B cell (primary cell): ENCODE measurements at regions not wholly inside any gene's neighbourhood (a gene's known extent, or its start where the extent isn't known, plus 50 kb on each side); places are given as distances from the start of the nearest gene placed in this dataset.

Experiments used
- ATAC-seq: fragments of 200-7000 bp; cut with Tn5 transposase; one replicate; pipeline ENCODE4 v1.10.0; 2021; ENCODE audit warnings: low read depth, mild to moderate bottlenecking, moderate number of reproducible peaks, moderate library complexity
- CTCF ChIA-PET: fragments of 350-600 bp; sonication (Branson Sonifier 250); formaldehyde crosslinking; loops from one replicate; lab custom pipeline; 2021; ENCODE audit warnings: antibody characterized with exemption, inconsistent platforms; lab: Charles Lee
- POLR2A ChIA-PET: fragments of 350-600 bp; sonication (Branson Sonifier 250); formaldehyde crosslinking; loops from one replicate; lab custom pipeline; 2021; ENCODE audit warnings: antibody characterized with exemption; lab: Charles Lee
- DNase-seq: peaks from one replicate; pipeline ENCODE4 v3.0.0; 2013
- H2AFZ ChIP-seq: 2 replicates; pipeline ENCODE4 v1.6.1; 2012; ENCODE audit warnings: mild to moderate bottlenecking, low read depth, low read length; ENCODE audit not compliant: insufficient read depth, poor library complexity, severe bottlenecking
- H3K27ac ChIP-seq, 2 donors: 1 replicate in 1 of 2; 2 replicates in 1 of 2; pipeline ENCODE4 v1.5.1; 2012 to 2013; ENCODE audit warnings: low read length in 2 of 2, mild to moderate bottlenecking in 2 of 2, moderate library complexity in 1 of 2
- H3K27me3 ChIP-seq, 4 experiments: fragments of 200-600 bp in 1 of 4; sonication (generic) in 1 of 4; replicated peaks in 1 of 4; 1 replicate in 2 of 4; 2 replicates in 2 of 4; pipeline versions ENCODE4 v1.6.1 to v1.7.0; 2013 to 2016; ENCODE audit warnings: low read length in 3 of 4, mild to moderate bottlenecking in 2 of 4, mixed read lengths in 1 of 4, moderate library complexity in 1 of 4; ENCODE audit not compliant: insufficient read depth in 4 of 4, control insufficient read depth in 3 of 4; ENCODE audit errors: control extremely low read depth in 1 of 4
- H3K36me3 ChIP-seq, 2 experiments: replicated peaks in 1 of 2; 1 replicate in 1 of 2; 2 replicates in 1 of 2; pipeline versions ENCODE4 v1.6.1 to v1.7.1; 2013; ENCODE audit warnings: low read length in 1 of 2; ENCODE audit not compliant: insufficient read depth in 2 of 2, control insufficient read depth in 1 of 2; ENCODE audit errors: control extremely low read depth in 1 of 2, extremely low read depth in 1 of 2
- H3K4me1 ChIP-seq, 2 donors: fragments of 200-600 bp in 1 of 2; sonication (generic) in 1 of 2; 1 replicate in 1 of 2; 2 replicates in 1 of 2; pipeline versions ENCODE4 v1.5.1 to v1.6.1; 2013 to 2017; ENCODE audit warnings: low read length in 2 of 2; ENCODE audit not compliant: control insufficient read depth in 2 of 2, insufficient read depth in 2 of 2
- H3K4me2 ChIP-seq: replicated peaks from 2 replicates; pipeline ENCODE3; 2012; ENCODE audit warnings: mild to moderate bottlenecking, low read depth, low read length; ENCODE audit not compliant: poor library complexity, severe bottlenecking
- H3K4me3 ChIP-seq, 5 experiments: fragments of 200-600 bp in 1 of 5; sonication (generic) in 1 of 5; 1 replicate in 3 of 5; 2 replicates in 2 of 5; pipeline versions ENCODE4 v1.5.1 to v1.7.0; 2011 to 2016; ENCODE audit warnings: low read length in 4 of 5, mild to moderate bottlenecking in 4 of 5, low read depth in 2 of 5, control low read depth in 1 of 5, moderate library complexity in 1 of 5; ENCODE audit not compliant: insufficient read depth in 1 of 5; ENCODE audit errors: control extremely low read depth in 1 of 5, extremely low read depth in 1 of 5
- H3K79me2 ChIP-seq: fragments of 200-600 bp; sonication (generic); one replicate; pipeline ENCODE4 v1.6.0; 2016; ENCODE audit warnings: low read length; ENCODE audit not compliant: control insufficient read depth, insufficient read depth
- H3K9ac ChIP-seq: fragments of 200-600 bp; sonication (generic); 2 replicates; pipeline ENCODE4 v1.6.1; 2017; ENCODE audit warnings: mild to moderate bottlenecking, low read length, moderate library complexity
- H3K9me3 ChIP-seq, 3 donors: one replicate each; pipeline versions ENCODE4 v1.6.1 to v1.7.1; 2013; ENCODE audit warnings: low read length in 2 of 3; ENCODE audit not compliant: control insufficient read depth in 2 of 3, insufficient read depth in 1 of 3; ENCODE audit errors: control extremely low read depth in 1 of 3
- H4K20me1 ChIP-seq: 2 replicates; pipeline ENCODE4 v1.6.0; 2012; ENCODE audit warnings: mild to moderate bottlenecking, low read length; ENCODE audit not compliant: insufficient read depth, control insufficient read depth, poor library complexity, severe bottlenecking
- H3K27ac Mint-ChIP-seq: one replicate; pipeline ENCODE4 v1.8.0; 2021; ENCODE audit warnings: mixed read lengths
- H3K27me3 Mint-ChIP-seq: one replicate; pipeline ENCODE4 v1.8.0; 2021; ENCODE audit warnings: mixed read lengths
- H3K4me1 Mint-ChIP-seq: one replicate; pipeline ENCODE4 v1.8.0; 2021; ENCODE audit warnings: mixed read lengths
- H3K4me3 Mint-ChIP-seq: one replicate; pipeline ENCODE4 v1.8.0; 2021; ENCODE audit warnings: mixed read lengths
- H3K9me3 Mint-ChIP-seq: one replicate; pipeline ENCODE4 v1.8.0; 2022; ENCODE audit warnings: mixed read lengths; ENCODE audit not compliant: insufficient read depth
- EZH2 ChIP-seq: IDR thresholded peaks from 2 replicates; pipeline ENCODE4 v1.6.1; 2012; ENCODE audit warnings: borderline replicate concordance, low read depth, mild to moderate bottlenecking, moderate library complexity, low read length; ENCODE audit not compliant: insufficient read depth, poor library complexity, severe bottlenecking
- WGBS: methylation state at CpG from one replicate; pipeline ENCODE4 v1.1.5; 2013; ENCODE audit warnings: missing lambda C conversion rate; ENCODE audit not compliant: insufficient coverage; 5-methylcytosine and 5-hydroxymethylcytosine counted together
- intact Hi-C: fragments of 100-400 bp; cut with micrococcal nuclease; formaldehyde crosslinking; loops from one replicate; pipeline ENCODE4 v1.10.0; 2022
- TF ChIP-seq, protein P1 (sequence below): fragments of 200-600 bp; IDR thresholded peaks from one replicate; pipeline ENCODE4 v1.8.0; 2022; ENCODE audit warnings: antibody characterized with exemption, mild to moderate bottlenecking

DNA sequence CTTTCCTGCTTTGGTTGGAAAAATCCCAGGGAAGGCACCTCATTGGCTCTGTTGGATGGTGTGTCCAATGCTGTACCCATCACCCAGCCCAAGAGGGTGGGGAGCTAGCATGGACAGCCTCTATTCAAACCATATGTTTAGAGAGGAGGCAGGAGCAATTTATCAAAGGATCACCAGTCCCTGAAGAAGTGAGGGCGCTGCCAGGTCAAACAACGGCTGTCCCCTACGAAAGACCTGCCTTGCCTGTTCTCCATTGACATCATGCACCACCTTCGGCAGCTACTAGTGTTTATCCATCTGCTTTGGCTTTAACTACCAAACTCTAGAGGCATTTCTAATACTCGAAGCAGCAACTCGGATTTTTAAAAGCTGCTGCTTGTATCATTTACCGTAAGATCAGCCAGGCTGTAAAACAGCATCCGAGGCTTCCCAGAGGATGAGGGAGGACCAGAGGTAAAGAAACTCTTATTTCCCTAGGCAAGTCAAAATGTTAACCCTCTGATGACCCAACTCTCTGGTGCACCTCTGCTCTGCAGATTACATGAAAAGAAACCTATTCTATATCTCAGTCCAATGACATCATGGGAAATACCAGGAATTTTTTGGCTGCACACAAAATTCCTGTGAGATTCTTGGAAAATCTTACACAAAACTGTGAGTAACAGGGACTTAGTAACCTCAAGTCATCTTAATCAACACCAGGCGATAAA is 720.9 kb upstream of the TBX3 start:
- no peaks in the 10 kb centered on the region for H3K79me2 ChIP-seq
- no peaks in the 10 kb centered on the region for H4K20me1 ChIP-seq
- peaks cover 0 to 3% (median 0%) of the 10 kb centered on the region in 3 donors for H3K9me3 ChIP-seq
- Mint-ChIP-seq H3K4me1 (no peaks in the 10 kb centered on the region), H3K4me3 (no peak overlapping the region), H3K9me3 (no peaks in the 10 kb centered on the region), H3K27ac (no peak overlapping the region), H3K27me3 (no peaks in the 10 kb centered on the region)
- intact Hi-C loops: no loop called here
- H3K36me3 ChIP-seq: no peaks in the 10 kb centered on the region
- no peak overlapping the region for H2AFZ ChIP-seq
- no peak for DNase-seq
- H3K27ac ChIP-seq: no peak overlapping the region
- ChIA-PET POLR2A (no interaction called here), CTCF (no interaction called here)
- 87% methylated on average over 8 of the region's 9 CpGs for WGBS
- no peaks in the 10 kb centered on the region for H3K27me3 ChIP-seq
- no peak for ATAC-seq
- H3K9ac ChIP-seq: no peak overlapping the region
- H3K4me3 ChIP-seq: no peak overlapping the region
- TF ChIP-seq, protein P1, sequence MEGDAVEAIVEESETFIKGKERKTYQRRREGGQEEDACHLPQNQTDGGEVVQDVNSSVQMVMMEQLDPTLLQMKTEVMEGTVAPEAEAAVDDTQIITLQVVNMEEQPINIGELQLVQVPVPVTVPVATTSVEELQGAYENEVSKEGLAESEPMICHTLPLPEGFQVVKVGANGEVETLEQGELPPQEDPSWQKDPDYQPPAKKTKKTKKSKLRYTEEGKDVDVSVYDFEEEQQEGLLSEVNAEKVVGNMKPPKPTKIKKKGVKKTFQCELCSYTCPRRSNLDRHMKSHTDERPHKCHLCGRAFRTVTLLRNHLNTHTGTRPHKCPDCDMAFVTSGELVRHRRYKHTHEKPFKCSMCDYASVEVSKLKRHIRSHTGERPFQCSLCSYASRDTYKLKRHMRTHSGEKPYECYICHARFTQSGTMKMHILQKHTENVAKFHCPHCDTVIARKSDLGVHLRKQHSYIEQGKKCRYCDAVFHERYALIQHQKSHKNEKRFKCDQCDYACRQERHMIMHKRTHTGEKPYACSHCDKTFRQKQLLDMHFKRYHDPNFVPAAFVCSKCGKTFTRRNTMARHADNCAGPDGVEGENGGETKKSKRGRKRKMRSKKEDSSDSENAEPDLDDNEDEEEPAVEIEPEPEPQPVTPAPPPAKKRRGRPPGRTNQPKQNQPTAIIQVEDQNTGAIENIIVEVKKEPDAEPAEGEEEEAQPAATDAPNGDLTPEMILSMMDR: no peak
- no peak for TF ChIP-seq EZH2
- H3K4me1 ChIP-seq: no peaks in the 10 kb centered on the region
- no peak overlapping the region for H3K4me2 ChIP-seq

DNA sequence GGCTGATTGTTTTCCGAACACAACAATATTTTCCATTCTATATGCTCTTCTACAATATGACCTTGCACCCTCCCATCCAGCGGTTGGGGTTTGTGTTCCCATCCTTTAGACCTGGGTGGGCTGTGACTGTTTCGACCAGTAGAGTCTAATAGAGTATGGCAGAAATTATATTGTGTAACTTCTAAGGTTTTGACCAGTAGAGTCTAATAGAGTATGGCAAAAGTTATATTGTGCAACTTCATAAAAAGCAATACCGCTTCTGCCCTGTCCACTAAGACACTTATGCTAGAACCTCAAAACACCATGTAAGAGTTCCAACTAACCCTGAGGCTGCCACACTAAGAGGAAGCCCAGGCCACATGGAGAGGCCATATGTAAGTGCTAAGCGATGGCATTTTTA is 719.7 kb upstream of the TBX3 start:
- CTCF ChIA-PET: no interaction called here
- Mint-ChIP-seq H3K4me1 (no peaks in the 10 kb centered on the region), H3K4me3 (no peak overlapping the region), H3K9me3 (no peaks in the 10 kb centered on the region), H3K27ac (no peak overlapping the region), H3K27me3 (no peaks in the 10 kb centered on the region)
- H3K4me2 ChIP-seq: no peak overlapping the region
- intact Hi-C loops: no loop called here
- H3K4me3 ChIP-seq: no peak overlapping the region
- no peaks in the 10 kb centered on the region for H3K79me2 ChIP-seq
- no peak for DNase-seq
- no peak for TF ChIP-seq EZH2
- TF ChIP-seq, protein P1: no peak
- H3K9me3 ChIP-seq: peaks cover 0 to 3% (median 0%) of the 10 kb centered on the region in 3 donors
- POLR2A ChIA-PET: no interaction called here
- H3K4me1 ChIP-seq: no peaks in the 10 kb centered on the region
- H2AFZ ChIP-seq: no peak overlapping the region
- H4K20me1 ChIP-seq: no peaks in the 10 kb centered on the region
- H3K36me3 ChIP-seq: no peaks in the 10 kb centered on the region
- no peaks in the 10 kb centered on the region for H3K27me3 ChIP-seq
- H3K9ac ChIP-seq: no peak overlapping the region
- 89% methylated on average over 1 of the region's 5 CpGs for WGBS
- no peak overlapping the region for H3K27ac ChIP-seq
- ATAC-seq: no peak
